GM12891 (cell line): ENCODE measurements at regions not wholly inside any gene's neighbourhood (a gene's known extent, or its start where the extent isn't known, plus 50 kb on each side); places are given as distances from the start of the nearest gene placed in this dataset.

ENCODE experiments used
- PAX5 ChIP-seq: IDR thresholded peaks from 2 replicates; pipeline ENCODE4 v1.6.1; 2011; ENCODE audit warnings: low read length, moderate library complexity, mild to moderate bottlenecking; ENCODE audit not compliant: insufficient read depth, severe bottlenecking
- POLR2A ChIP-seq: IDR thresholded peaks from 2 replicates; pipeline ENCODE4 v1.6.1; 2011; ENCODE audit warnings: low read depth, low read length, control low read depth
- POLR2AphosphoS5 ChIP-seq: IDR thresholded peaks from 2 replicates; pipeline ENCODE4 v1.6.1; 2011; ENCODE audit warnings: low read depth, low read length, control low read depth
- SPI1 ChIP-seq: IDR thresholded peaks from 2 replicates; pipeline ENCODE4 v1.6.1; 2011; ENCODE audit warnings: low read depth, low read length, control low read depth
- TAF1 ChIP-seq: IDR thresholded peaks from 2 replicates; pipeline ENCODE4 v1.6.1; 2011; ENCODE audit warnings: low read depth, low read length, control low read depth

DNA sequence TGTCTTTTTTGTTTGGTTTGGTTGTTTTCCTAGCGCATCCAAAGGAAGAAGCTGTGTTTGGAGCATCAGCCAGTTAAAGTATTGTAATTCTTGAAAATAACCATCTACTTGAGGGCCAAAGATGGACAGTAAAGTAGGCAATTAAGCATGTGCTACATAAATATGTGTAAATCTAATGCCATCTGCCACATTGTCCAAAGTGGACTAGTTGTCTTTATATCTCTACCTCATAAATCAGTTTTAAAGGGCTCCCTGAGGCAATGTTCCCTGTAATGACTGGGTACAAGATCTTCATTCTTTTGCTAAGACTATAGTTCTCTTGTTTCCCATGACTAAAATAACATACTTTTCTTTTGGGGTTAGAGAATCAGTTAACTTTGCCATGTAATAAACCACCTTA, 460.0 kb upstream of the RARB start:
- no peak for TF ChIP-seq POLR2A
- TF ChIP-seq TAF1, result no peak
- no peak for TF ChIP-seq PAX5
- no peak for TF ChIP-seq POLR2AphosphoS5
- no peak for TF ChIP-seq SPI1
